ENCODE measurements at regions not wholly inside any gene's neighbourhood (a gene's known extent, or its start where the extent isn't known, plus 50 kb on each side); places are given as distances from the start of the nearest gene placed in this dataset.

DNA sequence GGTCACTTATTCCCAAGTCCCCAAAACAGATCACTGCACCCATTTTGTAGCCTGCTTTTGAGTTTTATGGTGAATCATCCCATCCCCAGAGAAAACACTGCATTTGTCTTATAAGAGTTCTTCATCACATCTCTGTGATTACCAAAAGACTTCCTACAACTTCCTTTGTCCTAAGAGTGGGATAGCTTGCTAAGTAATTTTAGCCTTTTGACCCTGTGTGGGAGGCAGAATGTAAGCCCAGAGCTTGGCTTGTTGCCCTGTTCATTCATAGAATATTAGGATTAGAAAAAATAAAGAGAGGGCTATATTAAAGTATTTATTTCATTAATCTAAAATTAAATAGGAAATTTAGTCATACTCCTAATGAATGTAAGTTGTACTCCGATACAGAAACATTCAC, 213.3 kb downstream of the MZT1 start:
- TF ChIP-seq, protein P1, sequence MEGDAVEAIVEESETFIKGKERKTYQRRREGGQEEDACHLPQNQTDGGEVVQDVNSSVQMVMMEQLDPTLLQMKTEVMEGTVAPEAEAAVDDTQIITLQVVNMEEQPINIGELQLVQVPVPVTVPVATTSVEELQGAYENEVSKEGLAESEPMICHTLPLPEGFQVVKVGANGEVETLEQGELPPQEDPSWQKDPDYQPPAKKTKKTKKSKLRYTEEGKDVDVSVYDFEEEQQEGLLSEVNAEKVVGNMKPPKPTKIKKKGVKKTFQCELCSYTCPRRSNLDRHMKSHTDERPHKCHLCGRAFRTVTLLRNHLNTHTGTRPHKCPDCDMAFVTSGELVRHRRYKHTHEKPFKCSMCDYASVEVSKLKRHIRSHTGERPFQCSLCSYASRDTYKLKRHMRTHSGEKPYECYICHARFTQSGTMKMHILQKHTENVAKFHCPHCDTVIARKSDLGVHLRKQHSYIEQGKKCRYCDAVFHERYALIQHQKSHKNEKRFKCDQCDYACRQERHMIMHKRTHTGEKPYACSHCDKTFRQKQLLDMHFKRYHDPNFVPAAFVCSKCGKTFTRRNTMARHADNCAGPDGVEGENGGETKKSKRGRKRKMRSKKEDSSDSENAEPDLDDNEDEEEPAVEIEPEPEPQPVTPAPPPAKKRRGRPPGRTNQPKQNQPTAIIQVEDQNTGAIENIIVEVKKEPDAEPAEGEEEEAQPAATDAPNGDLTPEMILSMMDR (IDR thresholded peaks at IDR 0.05): no peak
- no peak overlapping the region for H3K27ac ChIP-seq
- H2AFZ ChIP-seq: no peak overlapping the region
- H3K36me3 ChIP-seq (ENCODE audit: control insufficient read depth, insufficient read depth, low read length): no peaks in the 10 kb centered on the region
- no peaks in the 10 kb centered on the region for H3K9me3 ChIP-seq (ENCODE audit: control insufficient read depth, low read length)
- no peaks in the 10 kb centered on the region for H3K79me2 ChIP-seq
- H3K4me2 ChIP-seq (ENCODE audit: low read length): no peak overlapping the region
- no peaks in the 10 kb centered on the region for H3K27me3 ChIP-seq (ENCODE audit: control insufficient read depth, insufficient read depth, low read length)
- H3K4me3 ChIP-seq (ENCODE audit: low read depth, low read length): no peak overlapping the region
- H3K9ac ChIP-seq: no peak overlapping the region
- no peaks in the 10 kb centered on the region for H3K4me1 ChIP-seq

DNA sequence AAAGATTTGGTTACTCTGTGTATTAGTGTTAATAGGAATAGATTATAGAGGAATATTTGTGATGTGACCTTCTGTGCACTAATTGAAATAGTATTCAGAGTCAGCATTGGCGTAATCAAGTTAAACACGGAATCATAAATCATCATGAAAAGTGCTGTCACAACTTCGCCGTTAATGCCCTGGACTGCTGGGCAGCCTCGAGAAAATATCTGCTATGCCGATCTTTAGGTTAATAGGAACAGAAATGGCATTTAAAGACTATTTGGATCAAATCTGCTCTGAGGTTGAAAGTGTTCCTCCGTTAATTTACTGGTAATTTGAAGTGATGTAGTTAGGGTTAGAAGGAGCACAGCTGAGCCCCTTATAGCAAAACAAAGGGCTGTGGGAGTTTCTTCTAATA, 219.0 kb downstream of the MZT1 start:
- Histone ChIP-seq H3K27me3 (ENCODE audit: control insufficient read depth, insufficient read depth, low read length) (no peaks in the 10 kb centered on the region), H3K36me3 (ENCODE audit: control insufficient read depth, insufficient read depth, low read length) (no peaks in the 10 kb centered on the region), H2AFZ (no peak overlapping the region), H3K9me3 (ENCODE audit: control insufficient read depth, low read length) (no peaks in the 10 kb centered on the region), H3K79me2 (no peaks in the 10 kb centered on the region), H3K4me3 (ENCODE audit: low read depth, low read length) (no peak overlapping the region), H3K9ac (no peak overlapping the region), H3K27ac (no peak overlapping the region), H3K4me2 (ENCODE audit: low read length) (no peak overlapping the region), H3K4me1 (no peaks in the 10 kb centered on the region)
- TF ChIP-seq, protein P1 (IDR thresholded peaks at IDR 0.05): no peak

DNA sequence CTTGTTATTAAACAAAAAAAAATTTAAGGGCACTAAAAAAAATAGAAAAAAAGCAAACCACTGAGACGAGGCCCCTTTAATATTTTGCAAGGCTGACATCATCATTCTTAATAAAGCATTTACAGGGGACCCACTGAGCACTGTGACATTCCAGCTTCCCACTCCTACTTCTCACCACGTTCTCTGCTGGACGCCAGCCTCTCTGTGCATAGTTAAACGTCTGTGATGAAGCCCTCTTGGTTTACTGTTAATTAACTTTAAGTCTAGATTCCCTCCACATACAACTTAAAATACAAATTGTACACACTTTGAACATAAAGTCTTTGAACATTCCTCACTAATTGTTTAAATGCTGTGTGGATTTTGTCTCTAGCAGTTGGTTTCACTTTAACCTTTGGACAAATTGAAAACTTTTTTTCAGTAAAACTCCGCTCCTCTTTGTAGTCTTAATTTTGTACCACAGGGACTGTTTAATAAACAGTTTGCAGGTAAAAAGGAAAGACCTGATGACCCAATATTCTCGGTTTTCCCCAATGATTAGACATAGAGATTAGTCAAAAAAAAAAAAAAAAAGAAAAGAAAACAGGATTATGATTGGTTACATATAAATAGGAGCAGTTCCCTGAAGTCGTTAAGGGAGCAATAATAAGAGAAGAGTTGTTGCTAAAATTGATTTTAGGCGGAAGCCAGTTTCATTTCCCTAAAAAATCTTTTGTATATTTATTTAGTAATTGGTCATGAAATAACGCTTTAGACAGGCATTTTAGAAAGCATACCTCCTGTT, 219.8 kb downstream of the MZT1 start:
- H3K79me2 ChIP-seq: no peaks in the 10 kb centered on the region
- no peak overlapping the region for H2AFZ ChIP-seq
- H3K36me3 ChIP-seq (ENCODE audit: control insufficient read depth, insufficient read depth, low read length): no peaks in the 10 kb centered on the region
- H3K4me3 ChIP-seq (ENCODE audit: low read depth, low read length): no peak overlapping the region
- TF ChIP-seq, protein P1 (IDR thresholded peaks at IDR 0.05): no peak
- H3K4me2 ChIP-seq (ENCODE audit: low read length): no peak overlapping the region
- H3K27ac ChIP-seq: no peak overlapping the region
- H3K27me3 ChIP-seq (ENCODE audit: control insufficient read depth, insufficient read depth, low read length): no peaks in the 10 kb centered on the region
- no peaks in the 10 kb centered on the region for H3K4me1 ChIP-seq
- H3K9ac ChIP-seq: no peak overlapping the region
- no peaks in the 10 kb centered on the region for H3K9me3 ChIP-seq (ENCODE audit: control insufficient read depth, low read length)

DNA sequence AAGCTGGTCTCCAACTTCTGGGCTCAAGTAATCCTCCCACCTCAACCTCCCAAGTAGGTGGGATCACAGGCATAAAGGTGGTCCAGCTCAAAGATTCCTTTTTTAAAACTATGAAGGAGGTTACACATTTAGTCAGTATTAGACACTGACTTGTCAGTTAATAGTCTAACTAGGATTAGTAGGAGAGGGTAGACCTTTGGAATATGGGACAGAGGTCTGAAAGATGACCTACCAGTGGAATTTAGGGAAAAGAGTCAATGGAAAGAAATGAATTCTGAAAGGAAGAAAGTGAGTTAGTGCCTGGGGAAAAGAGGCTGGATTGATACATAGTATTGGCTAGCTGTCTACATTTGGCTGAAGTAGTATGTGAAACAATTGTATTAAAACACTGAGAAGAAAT, 220.7 kb downstream of the MZT1 start:
- Histone ChIP-seq H3K27me3 (ENCODE audit: control insufficient read depth, insufficient read depth, low read length) (no peaks in the 10 kb centered on the region), H3K4me1 (no peaks in the 10 kb centered on the region), H3K36me3 (ENCODE audit: control insufficient read depth, insufficient read depth, low read length) (no peaks in the 10 kb centered on the region), H3K4me3 (ENCODE audit: low read depth, low read length) (no peak overlapping the region), H3K27ac (no peak overlapping the region), H2AFZ (no peak overlapping the region), H3K9me3 (ENCODE audit: control insufficient read depth, low read length) (no peaks in the 10 kb centered on the region), H3K79me2 (no peaks in the 10 kb centered on the region), H3K9ac (no peak overlapping the region), H3K4me2 (ENCODE audit: low read length) (no peak overlapping the region)
- TF ChIP-seq, protein P1 (IDR thresholded peaks at IDR 0.05): no peak

DNA sequence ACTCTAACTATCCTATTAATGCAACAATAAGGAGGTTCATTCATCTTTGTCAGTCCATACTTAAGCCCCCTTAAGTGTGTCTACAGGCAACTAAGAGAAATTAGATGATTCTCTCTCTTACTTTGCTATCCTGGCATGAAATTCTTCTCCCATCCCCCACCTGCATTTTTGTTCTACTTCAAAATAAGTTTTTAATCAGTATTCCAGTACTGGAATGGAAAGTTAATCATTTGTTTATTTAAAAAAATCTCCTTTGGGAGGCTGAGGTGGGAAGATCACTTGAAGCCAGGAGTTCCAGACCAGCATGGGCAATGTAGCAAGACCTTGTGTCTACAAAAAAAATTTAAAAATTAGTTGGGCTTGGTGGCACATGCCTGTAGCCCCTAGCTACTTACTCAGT, 222.1 kb downstream of the MZT1 start:
- H3K4me1 ChIP-seq: no peaks in the 10 kb centered on the region
- H3K27me3 ChIP-seq (ENCODE audit: control insufficient read depth, insufficient read depth, low read length): no peaks in the 10 kb centered on the region
- no peak overlapping the region for H3K9ac ChIP-seq
- H3K4me3 ChIP-seq (ENCODE audit: low read depth, low read length): no peak overlapping the region
- no peaks in the 10 kb centered on the region for H3K9me3 ChIP-seq (ENCODE audit: control insufficient read depth, low read length)
- H2AFZ ChIP-seq: no peak overlapping the region
- TF ChIP-seq, protein P1 (IDR thresholded peaks at IDR 0.05): no peak
- H3K79me2 ChIP-seq: no peaks in the 10 kb centered on the region
- H3K4me2 ChIP-seq (ENCODE audit: low read length): no peak overlapping the region
- H3K27ac ChIP-seq: no peak overlapping the region
- H3K36me3 ChIP-seq (ENCODE audit: control insufficient read depth, insufficient read depth, low read length): no peaks in the 10 kb centered on the region

All from parathyroid adenoma (tissue), 2 donors.